Caco-2 (cell line): ENCODE measurements at regions not wholly inside any gene's neighbourhood (a gene's known extent, or its start where the extent isn't known, plus 50 kb on each side); places are given as distances from the start of the nearest gene placed in this dataset.

ENCODE experiments used
- BruUV-seq: library from RNA; stranded (reverse); fragments of 400-500 nt; replicated peaks from 2 replicates; lab custom pipeline; 2021; lab: Mats Ljungman, UMichigan
- CTCF ChIA-PET: fragments of 300-600 bp; sonication (Branson Sonifier 250); formaldehyde crosslinking; loops from one replicate; lab custom pipeline; 2022; ENCODE audit warnings: antibody characterized with exemption; lab: Charles Lee
- POLR2A ChIA-PET: fragments of 300-600 bp; sonication (Branson Sonifier 250); formaldehyde crosslinking; loops from one replicate; lab custom pipeline; 2022; ENCODE audit warnings: antibody characterized with exemption; lab: Charles Lee
- DNase-seq, 2 experiments: peaks; one replicate each; pipeline versions ENCODE4 v3.0.0 to v3.0.0-alpha.2; 2020 to 2022
- H3K27me3 ChIP-seq: replicated peaks from 2 replicates; pipeline ENCODE4 v1.6.0; 2011; ENCODE audit warnings: low read length; ENCODE audit not compliant: control insufficient read depth, insufficient read depth
- H3K36me3 ChIP-seq: 2 replicates; pipeline ENCODE4 v1.5.1; 2011; ENCODE audit warnings: low read length; ENCODE audit not compliant: control insufficient read depth, insufficient read depth
- H3K4me1 ChIP-seq: fragments of 250-450 bp; sonication (Bioruptor Pico); 2 replicates; pipeline ENCODE4 v1.5.1; 2020; ENCODE audit warnings: mild to moderate bottlenecking
- H3K4me3 ChIP-seq: 2 replicates; pipeline ENCODE4 v1.5.1; 2011; ENCODE audit warnings: low read depth, mild to moderate bottlenecking, control low read depth, low read length
- H3K9me3 ChIP-seq: fragments of 250-450 bp; sonication (Bioruptor Pico); 2 replicates; pipeline ENCODE4 v1.5.1; 2020; ENCODE audit warnings: mild to moderate bottlenecking, moderate library complexity
- H3K27ac Mint-ChIP-seq: one replicate; pipeline ENCODE4 v1.8.0; 2022; ENCODE audit warnings: mixed read lengths; ENCODE audit not compliant: unreplicated experiment
- H3K27me3 Mint-ChIP-seq: one replicate; pipeline ENCODE4 v1.8.0; 2022; ENCODE audit warnings: mixed read lengths; ENCODE audit not compliant: insufficient read depth, unreplicated experiment
- H3K36me3 Mint-ChIP-seq: one replicate; pipeline ENCODE4 v1.8.0; 2022; ENCODE audit warnings: mild to moderate bottlenecking, mixed read lengths; ENCODE audit not compliant: insufficient read depth, unreplicated experiment
- H3K4me1 Mint-ChIP-seq: one replicate; pipeline ENCODE4 v1.8.0; 2022; ENCODE audit warnings: low read depth, mixed read lengths; ENCODE audit not compliant: unreplicated experiment
- H3K4me3 Mint-ChIP-seq: one replicate; pipeline ENCODE4 v1.8.0; 2022; ENCODE audit warnings: mild to moderate bottlenecking, moderate library complexity, mixed read lengths; ENCODE audit not compliant: unreplicated experiment
- H3K9me3 Mint-ChIP-seq: one replicate; pipeline ENCODE4 v1.8.0; 2022; ENCODE audit warnings: mixed read lengths; ENCODE audit not compliant: unreplicated experiment
- intact Hi-C: fragments of 100-400 bp; cut with micrococcal nuclease; formaldehyde crosslinking; loops from one replicate; pipeline ENCODE4 v1.10.0; 2022; ENCODE audit not compliant: unreplicated experiment
- TF ChIP-seq, protein P1 (sequence below), 2 experiments: fragments of 200-600 bp in 1 of 2; IDR thresholded peaks; 1 replicate in 1 of 2; 2 replicates in 1 of 2; pipeline versions ENCODE4 v1.5.1 to v1.8.0; 2011 to 2022; ENCODE audit warnings: antibody characterized with exemption in 1 of 2, control low read depth in 1 of 2, inconsistent platforms in 1 of 2, low read depth in 1 of 2, low read length in 1 of 2, mild to moderate bottlenecking in 1 of 2, moderate library complexity in 1 of 2; ENCODE audit not compliant: insufficient read depth in 1 of 2, severe bottlenecking in 1 of 2, unreplicated experiment in 1 of 2

GRCh38 chr3:168996622-168997021, 666.9 kb downstream of the MECOM start:
- no peaks in the 10 kb centered on the region for H3K27me3 ChIP-seq
- Mint-ChIP-seq H3K27me3 (no peaks in the 10 kb centered on the region), H3K4me3 (no peak overlapping the region), H3K27ac (no peak overlapping the region), H3K36me3 (no peaks in the 10 kb centered on the region), H3K4me1 (no peaks in the 10 kb centered on the region), H3K9me3 (no peaks in the 10 kb centered on the region)
- H3K4me3 ChIP-seq = no peak overlapping the region
- ChIA-PET CTCF (no interaction called here), POLR2A (no interaction called here)
- intact Hi-C loops = no loop called here
- no TSS peak for BruUV-seq
- TF ChIP-seq, protein P1, sequence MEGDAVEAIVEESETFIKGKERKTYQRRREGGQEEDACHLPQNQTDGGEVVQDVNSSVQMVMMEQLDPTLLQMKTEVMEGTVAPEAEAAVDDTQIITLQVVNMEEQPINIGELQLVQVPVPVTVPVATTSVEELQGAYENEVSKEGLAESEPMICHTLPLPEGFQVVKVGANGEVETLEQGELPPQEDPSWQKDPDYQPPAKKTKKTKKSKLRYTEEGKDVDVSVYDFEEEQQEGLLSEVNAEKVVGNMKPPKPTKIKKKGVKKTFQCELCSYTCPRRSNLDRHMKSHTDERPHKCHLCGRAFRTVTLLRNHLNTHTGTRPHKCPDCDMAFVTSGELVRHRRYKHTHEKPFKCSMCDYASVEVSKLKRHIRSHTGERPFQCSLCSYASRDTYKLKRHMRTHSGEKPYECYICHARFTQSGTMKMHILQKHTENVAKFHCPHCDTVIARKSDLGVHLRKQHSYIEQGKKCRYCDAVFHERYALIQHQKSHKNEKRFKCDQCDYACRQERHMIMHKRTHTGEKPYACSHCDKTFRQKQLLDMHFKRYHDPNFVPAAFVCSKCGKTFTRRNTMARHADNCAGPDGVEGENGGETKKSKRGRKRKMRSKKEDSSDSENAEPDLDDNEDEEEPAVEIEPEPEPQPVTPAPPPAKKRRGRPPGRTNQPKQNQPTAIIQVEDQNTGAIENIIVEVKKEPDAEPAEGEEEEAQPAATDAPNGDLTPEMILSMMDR (IDR thresholded peaks at IDR 0.05; ENCODE audit: insufficient read depth in 1 of 2, low read depth in 1 of 2, low read length in 1 of 2, severe bottlenecking in 1 of 2, unreplicated experiment in 1 of 2) = no peak
- no peaks in the 10 kb centered on the region for H3K9me3 ChIP-seq
- no peak for DNase-seq
- H3K4me1 ChIP-seq = no peaks in the 10 kb centered on the region
- no peaks in the 10 kb centered on the region for H3K36me3 ChIP-seq

GRCh38 chr3:168995129-168995528, 668.4 kb downstream of the MECOM start:
- Histone ChIP-seq H3K9me3 (no peaks in the 10 kb centered on the region), H3K4me3 (no peak overlapping the region), H3K36me3 (no peaks in the 10 kb centered on the region), H3K4me1 (no peaks in the 10 kb centered on the region), H3K27me3 (no peaks in the 10 kb centered on the region)
- CTCF ChIA-PET = no interaction called here
- POLR2A ChIA-PET = no interaction called here
- no peaks in the 10 kb centered on the region for H3K4me1 Mint-ChIP-seq
- DNase-seq = no peak
- intact Hi-C loops = no loop called here
- no peak overlapping the region for H3K27ac Mint-ChIP-seq
- H3K36me3 Mint-ChIP-seq = no peaks in the 10 kb centered on the region
- H3K9me3 Mint-ChIP-seq = no peaks in the 10 kb centered on the region
- no peaks in the 10 kb centered on the region for H3K27me3 Mint-ChIP-seq
- H3K4me3 Mint-ChIP-seq = no peak overlapping the region
- TF ChIP-seq, protein P1 (IDR thresholded peaks at IDR 0.05; ENCODE audit: insufficient read depth in 1 of 2, low read depth in 1 of 2, low read length in 1 of 2, severe bottlenecking in 1 of 2, unreplicated experiment in 1 of 2) = no peak
- no TSS peak for BruUV-seq

- intact Hi-C loops = no loop called here
- Mint-ChIP-seq H3K9me3 (no peaks in the 10 kb centered on the region), H3K4me1 (no peaks in the 10 kb centered on the region), H3K36me3 (no peaks in the 10 kb centered on the region), H3K27ac (no peak overlapping the region), H3K27me3 (no peaks in the 10 kb centered on the region), H3K4me3 (no peak overlapping the region)
- Histone ChIP-seq H3K9me3 (no peaks in the 10 kb centered on the region), H3K4me1 (no peaks in the 10 kb centered on the region), H3K4me3 (no peak overlapping the region), H3K36me3 (no peaks in the 10 kb centered on the region), H3K27me3 (no peaks in the 10 kb centered on the region)
- POLR2A ChIA-PET = no interaction called here
- no peak for DNase-seq
- CTCF ChIA-PET = no interaction called here
- no TSS peak for BruUV-seq
- TF ChIP-seq, protein P1 (IDR thresholded peaks at IDR 0.05; ENCODE audit: insufficient read depth in 1 of 2, low read depth in 1 of 2, low read length in 1 of 2, severe bottlenecking in 1 of 2, unreplicated experiment in 1 of 2) = no peak
These were observed 671.7 kb downstream of the MECOM start for GRCh38 chr3:168991803-168992202.
